NCI-H2171 treated with DMSO at 0.1 percent for 48 hours (cell line): ENCODE measurements at regions not wholly inside any gene's neighbourhood (a gene's known extent, or its start where the extent isn't known, plus 50 kb on each side); places are given as distances from the start of the nearest gene placed in this dataset.
"Not testable (repeated sequence)": the region's sequence is repeated elsewhere in the genome, so short reads cannot be mapped to it uniquely, and the experiment has no call there.

ENCODE experiments used
- DNase-seq: peaks from one replicate; lab custom pipeline; 2025; lab: John Stamatoyannopoulos, UW

GRCh38 chr21:28181730-28182129 is 810.9 kb downstream of the LTN1 start:
- no peak for DNase-seq

GRCh38 chr21:28179136-28179535 is 813.5 kb downstream of the LTN1 start:
- DNase-seq: no peak

DNA sequence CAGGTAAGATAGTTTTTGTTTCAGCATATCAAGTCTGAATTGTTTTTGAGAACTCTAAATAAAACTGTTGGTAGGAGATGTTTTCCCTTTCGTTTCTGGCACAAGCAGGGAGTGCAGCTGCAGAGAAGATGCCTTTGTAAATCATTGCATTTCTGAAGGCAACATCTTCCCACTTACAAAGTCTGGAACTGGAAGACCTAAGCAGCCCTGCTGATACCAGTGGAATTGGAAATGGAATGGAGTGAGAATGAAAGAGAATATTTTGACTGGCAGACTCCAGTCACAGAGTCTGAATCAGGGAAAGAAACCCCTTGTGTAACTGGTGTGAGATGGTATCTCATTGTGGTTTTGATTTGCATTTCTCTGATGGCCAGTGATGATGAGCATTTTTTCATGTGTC is 815.6 kb downstream of the LTN1 start:
- no peak for DNase-seq

- DNase-seq: no peak
These were observed 818.0 kb downstream of the LTN1 start for GRCh38 chr21:28174701-28175100.

- DNase-seq: no peak
These were observed 818.7 kb downstream of the LTN1 start for GRCh38 chr21:28174006-28174405.

DNA sequence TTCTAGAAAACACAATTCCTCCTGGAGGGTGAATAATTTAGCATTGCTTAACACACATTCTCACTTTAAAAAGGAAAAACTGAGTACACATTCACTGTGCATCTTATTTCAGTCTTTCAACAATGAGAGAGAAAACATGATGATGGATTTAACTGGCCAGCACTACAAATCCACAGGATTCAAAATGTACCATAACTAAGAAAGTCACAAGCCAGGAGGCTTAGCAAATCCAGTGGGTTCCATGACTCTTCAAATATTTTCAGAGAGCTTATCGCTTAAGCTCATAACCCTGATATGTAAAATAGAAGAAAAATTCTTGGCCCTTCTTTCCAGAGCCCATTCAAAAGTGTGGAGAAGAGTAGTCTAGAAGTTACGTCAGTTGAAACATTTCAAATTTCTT is 820.3 kb downstream of the LTN1 start:
- DNase-seq: no peak

GRCh38 chr21:28167366-28167765 is 825.3 kb downstream of the LTN1 start:
- DNase-seq: no peak

GRCh38 chr21:28164519-28164918 is 828.2 kb downstream of the LTN1 start:
- not testable (repeated sequence) for DNase-seq

DNA sequence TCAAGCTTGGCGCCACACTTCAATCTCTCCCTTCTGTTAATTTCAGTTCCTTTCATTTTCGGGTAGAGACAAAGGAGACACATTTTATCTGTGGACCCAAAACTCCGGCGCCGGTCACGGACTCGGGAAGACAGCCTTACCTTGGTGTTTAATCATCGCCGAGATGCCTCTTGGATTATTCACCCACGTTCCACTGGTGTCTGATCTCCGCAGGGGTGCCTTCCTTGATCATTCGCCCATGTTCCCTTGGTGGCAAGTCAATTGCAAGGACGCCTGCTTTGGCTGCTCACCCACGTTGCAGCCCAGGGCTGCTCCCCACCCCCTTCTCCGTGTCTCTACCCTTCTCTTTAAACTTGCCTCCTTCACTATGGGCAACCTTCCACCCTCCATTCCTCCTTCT is 830.6 kb downstream of the LTN1 start:
- DNase-seq: not testable (repeated sequence)

DNA sequence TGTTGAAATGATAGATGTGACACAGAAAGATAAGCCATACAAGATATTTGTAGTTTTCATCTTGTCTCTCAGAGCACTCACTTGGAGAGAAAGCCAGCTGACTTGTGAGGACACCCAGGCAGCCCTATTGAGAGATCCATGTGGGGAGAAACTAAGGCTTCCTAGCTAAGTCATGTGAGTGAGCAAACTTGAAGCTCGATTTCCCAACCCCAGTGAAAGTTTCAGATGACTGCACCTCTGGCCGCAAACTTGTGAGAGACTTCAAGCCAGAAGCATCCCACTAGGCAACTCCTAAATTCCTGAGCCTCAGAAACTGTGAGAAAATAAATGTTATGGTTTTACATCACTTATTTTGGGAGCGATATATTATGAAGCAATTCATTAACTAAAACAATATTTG is 832.3 kb downstream of the LTN1 start:
- no peak for DNase-seq

DNA sequence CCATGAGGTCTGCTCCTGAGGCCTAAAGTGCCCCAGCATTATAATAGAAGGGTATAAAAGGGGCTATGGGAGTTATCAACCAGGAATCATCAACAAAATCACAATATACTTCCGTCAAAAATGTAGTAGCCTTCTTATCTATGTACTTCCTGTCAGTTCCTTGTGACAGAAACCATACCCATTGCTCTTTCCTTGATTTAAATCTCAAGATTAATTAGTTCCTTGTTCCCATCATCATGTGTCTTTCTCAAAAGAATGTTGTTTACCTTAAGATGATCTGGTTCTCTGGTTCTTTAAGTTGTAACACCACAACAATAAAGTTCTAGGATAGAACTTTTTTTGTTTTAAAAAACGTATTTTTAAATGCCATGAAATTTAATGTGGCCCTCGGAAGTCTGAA is 833.3 kb downstream of the LTN1 start:
- no peak for DNase-seq

GRCh38 chr21:28156590-28156989 is 836.1 kb downstream of the LTN1 start:
- no peak for DNase-seq

DNA sequence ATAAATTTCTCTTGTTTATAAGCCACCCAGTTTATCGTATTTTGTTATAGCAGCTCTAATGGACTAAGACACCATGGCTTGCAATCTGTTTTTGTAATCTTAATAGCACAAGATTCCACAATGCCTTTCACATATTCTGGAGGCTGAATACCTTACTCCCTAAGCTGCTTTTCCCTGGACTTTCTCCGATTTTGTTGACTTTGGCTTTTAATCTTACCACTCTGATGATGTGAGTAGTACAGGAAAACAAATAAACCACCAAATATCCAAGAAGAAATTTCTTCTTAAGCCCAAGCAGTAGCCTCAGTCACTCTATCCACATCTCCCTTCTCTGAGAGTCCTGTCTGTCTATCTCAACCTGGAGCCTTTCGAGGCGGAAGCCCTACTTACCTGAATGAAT is 838.6 kb downstream of the LTN1 start:
- no peak for DNase-seq

DNA sequence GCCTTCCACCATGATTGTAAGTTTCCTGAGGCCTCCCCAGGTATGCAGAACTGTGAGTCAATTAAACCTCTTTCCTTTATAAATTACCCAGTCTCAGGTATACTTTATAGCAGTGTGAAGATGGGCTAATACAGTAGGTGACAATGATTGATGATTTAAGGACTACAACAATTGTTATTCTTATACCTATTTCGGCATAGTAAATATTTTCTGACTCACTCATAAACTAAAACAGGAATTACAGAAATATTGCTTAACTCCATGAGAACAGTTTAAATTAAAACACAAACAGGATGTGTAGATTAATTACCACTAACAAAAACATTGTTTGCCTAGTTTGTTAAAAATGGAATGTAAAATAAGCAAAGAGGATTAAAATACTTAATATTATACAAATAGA is 839.9 kb downstream of the LTN1 start:
- DNase-seq: no peak

GRCh38 chr21:28151758-28152157 is 840.9 kb downstream of the LTN1 start:
- no peak for DNase-seq

- DNase-seq: no peak
These were observed 841.9 kb downstream of the LTN1 start for GRCh38 chr21:28150778-28151177.

DNA sequence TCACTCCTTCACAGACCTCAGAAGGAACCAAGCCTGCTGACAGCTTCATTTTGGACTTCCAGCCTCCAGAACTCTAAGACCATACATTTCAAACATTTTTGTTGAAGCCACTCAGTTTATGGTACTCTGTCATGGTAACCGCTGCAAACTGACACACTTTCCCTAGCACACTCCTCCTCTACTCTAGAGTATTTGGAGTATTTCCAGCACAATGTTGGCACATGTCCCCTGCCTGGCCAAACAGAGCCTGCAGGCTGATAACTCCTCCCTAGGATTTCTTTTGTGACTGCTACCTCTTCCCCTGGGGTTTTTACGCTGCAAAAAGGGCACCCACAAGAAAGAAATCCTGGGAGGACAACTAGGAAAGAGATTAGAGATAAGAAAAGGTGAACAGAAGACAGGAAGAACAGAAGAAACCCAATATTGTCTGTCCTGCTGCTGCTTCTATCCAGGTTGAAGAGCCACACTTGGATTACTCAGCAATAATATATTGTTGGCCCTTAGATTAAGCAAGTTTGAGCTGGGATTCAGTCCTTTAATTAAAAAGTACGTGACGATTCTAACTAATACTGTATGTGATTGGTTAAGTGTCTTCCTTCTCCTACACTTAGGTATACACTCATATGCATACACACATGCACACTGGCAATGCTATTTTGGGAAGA is 844.1 kb downstream of the LTN1 start:
- no peak for DNase-seq

GRCh38 chr21:28144653-28145052 is 848.0 kb downstream of the LTN1 start:
- DNase-seq: no peak

- DNase-seq: no peak
These were observed 848.6 kb downstream of the LTN1 start for GRCh38 chr21:28144089-28144488.

- no peak for DNase-seq
These were observed 850.0 kb downstream of the LTN1 start for GRCh38 chr21:28142697-28143096.

DNA sequence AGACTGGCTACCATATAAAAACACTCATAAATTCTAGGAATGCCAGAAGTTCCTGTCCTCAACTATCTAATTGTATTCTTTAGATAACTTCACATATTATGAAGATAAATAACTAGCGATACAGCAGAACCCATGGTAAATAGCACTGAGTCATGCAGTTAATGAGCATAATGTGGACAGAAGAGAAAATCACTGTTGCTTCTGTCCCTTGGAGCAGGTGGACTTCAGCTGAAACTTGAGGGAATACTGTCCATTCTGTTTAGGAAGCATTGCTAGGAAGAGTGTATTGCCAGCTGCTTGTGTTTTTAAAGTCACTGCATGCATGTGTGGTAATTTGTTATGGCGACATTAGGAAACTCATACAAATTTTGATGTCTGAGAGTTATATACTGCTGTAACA is 854.4 kb downstream of the LTN1 start:
- no peak for DNase-seq

- no peak for DNase-seq
These were observed 855.9 kb downstream of the LTN1 start for GRCh38 chr21:28136656-28137255.

- DNase-seq: no peak
These were observed 857.0 kb downstream of the LTN1 start for GRCh38 chr21:28135646-28136045.

DNA sequence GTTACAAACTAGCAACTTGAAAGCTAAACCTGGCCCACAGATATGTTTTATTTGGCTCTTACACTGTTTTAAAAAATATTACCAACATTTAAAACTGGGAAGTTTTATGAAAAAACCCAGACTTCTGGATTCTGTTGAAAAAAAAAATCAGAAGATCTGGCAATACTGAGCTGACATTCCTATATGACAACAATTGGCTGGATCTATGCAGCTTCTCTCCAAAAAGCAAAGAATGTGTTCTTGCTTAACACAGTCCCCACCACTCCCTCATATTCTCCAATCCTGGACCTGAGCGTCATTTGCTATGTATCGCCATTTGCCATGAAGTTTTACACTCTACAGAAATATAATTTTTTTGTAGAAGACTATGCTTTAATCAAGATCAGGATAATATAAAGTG is 859.6 kb downstream of the LTN1 start:
- DNase-seq: no peak
